ENCODE measurements at regions not wholly inside any gene's neighbourhood (a gene's known extent, or its start where the extent isn't known, plus 50 kb on each side); places are given as distances from the start of the nearest gene placed in this dataset.

DNA sequence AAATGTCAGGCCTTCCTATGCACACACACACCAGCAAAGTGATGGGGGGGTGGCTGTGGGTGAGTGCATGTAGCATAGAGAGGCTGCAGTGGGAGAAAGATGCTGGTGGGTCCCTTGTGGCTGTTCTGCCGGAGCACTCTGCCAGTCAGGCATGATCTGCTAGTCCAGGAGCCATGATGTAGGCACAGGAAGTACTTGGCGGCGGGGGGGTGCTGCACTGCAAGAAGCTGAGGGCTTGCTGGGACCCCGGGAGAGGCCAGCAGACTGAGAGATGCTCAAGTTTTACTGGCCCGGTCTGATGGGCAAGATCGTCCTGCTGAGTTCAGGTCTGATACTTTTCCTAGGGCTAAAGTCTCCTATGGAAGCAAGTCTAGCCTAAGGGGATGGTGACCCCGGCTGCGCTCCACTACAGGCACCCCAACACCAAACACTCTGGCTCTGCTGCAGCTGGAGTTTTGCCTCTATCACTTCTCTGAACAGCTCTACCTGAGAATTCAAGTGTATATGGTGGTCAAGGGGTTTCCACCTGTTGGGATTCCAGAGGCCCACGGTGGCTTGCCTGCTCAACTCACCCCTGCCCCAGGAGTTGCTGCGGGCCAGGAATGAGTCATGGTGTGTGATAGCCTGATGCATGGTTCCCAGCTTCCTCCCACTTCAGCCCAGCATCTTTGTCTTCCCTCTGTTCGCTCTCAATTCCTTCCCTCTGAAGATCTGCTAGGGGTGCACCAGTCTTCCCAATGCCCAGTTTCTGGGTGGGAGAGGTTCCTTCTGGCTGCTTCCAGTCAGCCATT, 971.8 kb upstream of the ADGRB3 start:
- Histone ChIP-seq H3K9me3 (ENCODE audit: control insufficient read depth in 3 of 3, low read length in 3 of 3) (no peaks in the 10 kb centered on the region), H3K4me1 (ENCODE audit: control insufficient read depth in 3 of 3, insufficient read depth in 3 of 3, low read length in 3 of 3) (no peaks in the 10 kb centered on the region), H3K27me3 (ENCODE audit: control insufficient read depth in 3 of 3, insufficient read depth in 3 of 3, low read length in 3 of 3) (no peaks in the 10 kb centered on the region), H3K4me3 (ENCODE audit: low read length in 3 of 3) (no peak overlapping the region), H3K36me3 (ENCODE audit: control insufficient read depth in 3 of 3, insufficient read depth in 3 of 3, low read length in 3 of 3) (no peaks in the 10 kb centered on the region), H3K27ac (ENCODE audit: low read depth, low read length) (no peak overlapping the region), H3K9ac (ENCODE audit: low read depth in 1 of 3, low read length in 3 of 3) (no peak overlapping the region)

DNA sequence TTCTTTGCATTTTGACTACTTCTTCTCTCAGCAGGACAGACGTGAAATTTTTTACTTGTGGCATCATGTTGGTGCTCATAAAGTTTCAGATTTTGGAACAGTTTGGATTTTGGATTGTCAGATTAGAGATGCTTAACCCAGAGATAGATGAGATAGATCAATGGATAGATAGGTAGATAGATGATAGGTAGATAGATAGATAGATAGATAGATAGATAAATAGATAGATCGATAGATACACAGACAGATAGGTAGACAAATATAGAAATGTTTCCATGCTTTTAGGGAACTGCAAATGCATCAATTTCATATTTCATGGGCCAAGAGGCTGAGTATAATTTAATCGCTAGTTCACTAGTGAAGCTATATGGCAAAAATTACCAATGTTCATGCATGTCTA, 981.5 kb upstream of the ADGRB3 start:
- Histone ChIP-seq H3K9me3 (ENCODE audit: control insufficient read depth in 3 of 3, low read length in 3 of 3) (no peaks in the 10 kb centered on the region), H3K4me3 (ENCODE audit: low read length in 3 of 3) (no peak overlapping the region), H3K36me3 (ENCODE audit: control insufficient read depth in 3 of 3, insufficient read depth in 3 of 3, low read length in 3 of 3) (no peaks in the 10 kb centered on the region), H3K4me1 (ENCODE audit: control insufficient read depth in 3 of 3, insufficient read depth in 3 of 3, low read length in 3 of 3) (no peaks in the 10 kb centered on the region), H3K27ac (ENCODE audit: low read depth, low read length) (no peak overlapping the region), H3K27me3 (ENCODE audit: control insufficient read depth in 3 of 3, insufficient read depth in 3 of 3, low read length in 3 of 3) (no peaks in the 10 kb centered on the region), H3K9ac (ENCODE audit: low read depth in 1 of 3, low read length in 3 of 3) (no peak overlapping the region)

DNA sequence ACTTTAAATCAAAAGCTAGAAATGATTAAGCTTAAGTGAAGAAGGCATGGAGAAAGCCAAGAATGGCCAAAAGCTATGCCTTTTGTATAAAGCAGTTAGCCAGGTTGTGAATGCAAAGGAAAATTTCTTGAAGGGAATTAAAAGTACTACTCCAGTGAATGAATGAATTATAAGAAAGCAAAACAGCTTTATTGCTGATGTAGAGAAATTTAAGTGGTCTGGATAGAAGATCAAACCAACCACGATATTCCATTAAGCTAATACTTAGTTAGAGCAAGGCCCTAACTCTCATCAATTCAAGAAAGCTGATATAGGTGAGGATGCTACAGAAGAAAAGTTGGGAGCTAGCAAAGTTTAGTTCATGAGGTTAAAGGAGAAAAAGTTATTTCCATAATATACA, 988.5 kb upstream of the ADGRB3 start:
- Histone ChIP-seq H3K4me3 (ENCODE audit: low read length in 3 of 3) (no peak overlapping the region), H3K9ac (ENCODE audit: low read depth in 1 of 3, low read length in 3 of 3) (no peak overlapping the region), H3K27ac (ENCODE audit: low read depth, low read length) (no peak overlapping the region), H3K36me3 (ENCODE audit: control insufficient read depth in 3 of 3, insufficient read depth in 3 of 3, low read length in 3 of 3) (no peaks in the 10 kb centered on the region), H3K9me3 (ENCODE audit: control insufficient read depth in 3 of 3, low read length in 3 of 3) (no peaks in the 10 kb centered on the region), H3K27me3 (ENCODE audit: control insufficient read depth in 3 of 3, insufficient read depth in 3 of 3, low read length in 3 of 3) (no peaks in the 10 kb centered on the region), H3K4me1 (ENCODE audit: control insufficient read depth in 3 of 3, insufficient read depth in 3 of 3, low read length in 3 of 3) (no peaks in the 10 kb centered on the region)

DNA sequence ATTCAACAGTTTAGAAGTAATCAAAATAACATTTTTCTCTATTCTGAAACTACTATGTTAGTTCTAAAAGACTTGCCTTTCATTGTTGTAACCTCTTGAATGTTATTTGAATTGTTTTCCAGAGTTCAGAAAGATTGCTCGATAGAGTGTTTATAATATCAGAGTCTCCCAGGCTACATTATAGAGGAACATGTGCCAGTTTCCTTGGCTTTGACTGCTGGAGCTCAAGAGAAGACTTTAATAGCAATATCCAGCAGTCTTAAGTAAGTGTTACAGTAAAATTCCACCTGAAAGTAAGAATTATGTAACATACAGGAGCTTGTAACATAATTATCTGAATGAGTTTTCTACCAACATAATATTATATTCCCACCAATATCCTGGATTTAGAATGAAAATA, 991.8 kb upstream of the ADGRB3 start:
- Histone ChIP-seq H3K4me1 (ENCODE audit: control insufficient read depth in 3 of 3, insufficient read depth in 3 of 3, low read length in 3 of 3) (no peaks in the 10 kb centered on the region), H3K9ac (ENCODE audit: low read depth in 1 of 3, low read length in 3 of 3) (no peak overlapping the region), H3K27me3 (ENCODE audit: control insufficient read depth in 3 of 3, insufficient read depth in 3 of 3, low read length in 3 of 3) (no peaks in the 10 kb centered on the region), H3K36me3 (ENCODE audit: control insufficient read depth in 3 of 3, insufficient read depth in 3 of 3, low read length in 3 of 3) (no peaks in the 10 kb centered on the region), H3K4me3 (ENCODE audit: low read length in 3 of 3) (no peak overlapping the region), H3K27ac (ENCODE audit: low read depth, low read length) (no peak overlapping the region), H3K9me3 (ENCODE audit: control insufficient read depth in 3 of 3, low read length in 3 of 3) (no peaks in the 10 kb centered on the region)

DNA sequence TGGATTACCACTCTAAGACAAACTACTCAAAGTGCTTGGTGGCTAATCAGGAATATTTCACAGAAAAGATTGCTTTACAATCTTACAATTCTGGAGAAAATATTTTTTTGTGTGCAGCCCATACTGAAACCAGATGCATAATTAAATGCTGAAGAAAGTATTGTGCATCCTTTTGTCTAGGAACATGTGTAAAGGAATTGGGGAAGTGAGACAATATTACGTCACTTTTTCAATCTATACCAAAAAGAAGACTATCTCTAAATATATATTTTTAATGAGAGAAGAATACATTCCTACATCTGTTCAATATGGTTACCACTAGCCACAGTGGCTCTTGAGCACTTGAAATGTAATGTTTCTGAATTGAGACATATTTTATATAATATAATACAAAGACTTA, 992.5 kb upstream of the ADGRB3 start:
- Histone ChIP-seq H3K9ac (ENCODE audit: low read depth in 1 of 3, low read length in 3 of 3) (no peak overlapping the region), H3K36me3 (ENCODE audit: control insufficient read depth in 3 of 3, insufficient read depth in 3 of 3, low read length in 3 of 3) (no peaks in the 10 kb centered on the region), H3K27ac (ENCODE audit: low read depth, low read length) (no peak overlapping the region), H3K27me3 (ENCODE audit: control insufficient read depth in 3 of 3, insufficient read depth in 3 of 3, low read length in 3 of 3) (no peaks in the 10 kb centered on the region), H3K4me1 (ENCODE audit: control insufficient read depth in 3 of 3, insufficient read depth in 3 of 3, low read length in 3 of 3) (no peaks in the 10 kb centered on the region), H3K9me3 (ENCODE audit: control insufficient read depth in 3 of 3, low read length in 3 of 3) (no peaks in the 10 kb centered on the region), H3K4me3 (ENCODE audit: low read length in 3 of 3) (no peak overlapping the region)

DNA sequence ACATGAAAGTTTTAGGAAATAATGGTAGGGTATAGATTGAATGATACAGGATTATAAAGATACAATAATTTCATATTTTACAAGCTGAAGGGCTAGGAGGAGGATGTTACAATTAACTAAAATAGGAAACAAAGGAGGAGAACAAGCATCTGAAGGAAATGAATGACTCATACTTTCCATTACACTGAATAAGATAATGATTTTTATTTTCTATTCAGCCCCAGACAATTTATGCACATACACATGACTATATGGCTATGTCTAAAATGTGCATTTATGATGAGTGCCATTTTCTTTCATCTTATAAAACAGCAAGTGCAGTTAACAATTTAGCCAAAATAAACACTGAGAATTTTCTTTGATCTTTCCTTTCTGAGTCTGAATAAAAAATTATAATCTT, 994.6 kb upstream of the ADGRB3 start:
- H3K36me3 ChIP-seq (ENCODE audit: control insufficient read depth in 3 of 3, insufficient read depth in 3 of 3, low read length in 3 of 3): no peaks in the 10 kb centered on the region
- no peak overlapping the region for H3K4me3 ChIP-seq (ENCODE audit: low read length in 3 of 3)
- H3K9ac ChIP-seq (ENCODE audit: low read depth in 1 of 3, low read length in 3 of 3): no peak overlapping the region
- no peaks in the 10 kb centered on the region for H3K4me1 ChIP-seq (ENCODE audit: control insufficient read depth in 3 of 3, insufficient read depth in 3 of 3, low read length in 3 of 3)
- no peaks in the 10 kb centered on the region for H3K9me3 ChIP-seq (ENCODE audit: control insufficient read depth in 3 of 3, low read length in 3 of 3)
- H3K27me3 ChIP-seq (ENCODE audit: control insufficient read depth in 3 of 3, insufficient read depth in 3 of 3, low read length in 3 of 3): no peaks in the 10 kb centered on the region
- no peak overlapping the region for H3K27ac ChIP-seq (ENCODE audit: low read depth, low read length)

DNA sequence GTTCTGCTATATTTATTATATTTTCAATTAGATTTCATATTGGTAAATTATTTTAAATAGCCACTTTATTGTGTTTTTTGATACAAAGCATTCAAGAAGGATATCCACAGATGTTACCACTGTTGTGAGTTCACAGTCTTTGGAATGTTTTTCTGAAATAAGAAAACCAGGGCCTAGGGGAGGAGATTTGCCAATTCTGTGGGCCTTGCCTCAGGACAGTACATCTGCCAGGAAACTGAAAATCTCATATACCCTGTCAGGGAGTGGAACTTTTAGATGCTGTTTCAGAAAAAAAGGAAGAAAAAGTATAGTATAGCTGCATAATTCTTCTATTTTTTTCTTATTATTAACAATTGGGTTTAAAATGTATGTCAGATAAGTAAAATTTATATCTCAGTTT, 995.9 kb upstream of the ADGRB3 start:
- H3K4me1 ChIP-seq (ENCODE audit: control insufficient read depth in 3 of 3, insufficient read depth in 3 of 3, low read length in 3 of 3): no peaks in the 10 kb centered on the region
- no peak overlapping the region for H3K9ac ChIP-seq (ENCODE audit: low read depth in 1 of 3, low read length in 3 of 3)
- H3K27ac ChIP-seq (ENCODE audit: low read depth, low read length): no peak overlapping the region
- H3K27me3 ChIP-seq (ENCODE audit: control insufficient read depth in 3 of 3, insufficient read depth in 3 of 3, low read length in 3 of 3): no peaks in the 10 kb centered on the region
- no peaks in the 10 kb centered on the region for H3K9me3 ChIP-seq (ENCODE audit: control insufficient read depth in 3 of 3, low read length in 3 of 3)
- H3K36me3 ChIP-seq (ENCODE audit: control insufficient read depth in 3 of 3, insufficient read depth in 3 of 3, low read length in 3 of 3): no peaks in the 10 kb centered on the region
- H3K4me3 ChIP-seq (ENCODE audit: low read length in 3 of 3): no peak overlapping the region

DNA sequence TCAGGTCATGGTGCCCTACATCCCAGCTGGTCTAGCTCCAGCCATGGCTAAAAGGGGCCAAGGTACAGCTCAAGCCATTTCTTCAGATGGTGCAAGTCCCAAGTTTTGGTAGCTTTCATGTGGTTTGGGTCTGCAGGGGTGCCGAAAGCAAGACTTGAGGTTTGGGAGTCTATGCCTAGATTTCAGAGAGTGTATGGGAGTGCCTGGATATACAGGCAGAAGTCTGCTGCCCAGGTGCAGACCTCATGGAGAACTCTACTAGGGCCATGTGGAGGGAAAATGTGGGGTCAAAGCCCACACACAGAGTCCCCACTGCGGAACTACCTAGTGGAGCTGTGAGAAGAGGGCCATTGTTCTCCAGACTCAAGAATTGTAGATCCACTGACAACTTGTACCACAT, 1000.9 kb upstream of the ADGRB3 start:
- Histone ChIP-seq H3K4me1 (ENCODE audit: control insufficient read depth in 3 of 3, insufficient read depth in 3 of 3, low read length in 3 of 3) (no peaks in the 10 kb centered on the region), H3K9ac (ENCODE audit: low read depth in 1 of 3, low read length in 3 of 3) (no peak overlapping the region), H3K9me3 (ENCODE audit: control insufficient read depth in 3 of 3, low read length in 3 of 3) (no peaks in the 10 kb centered on the region), H3K36me3 (ENCODE audit: control insufficient read depth in 3 of 3, insufficient read depth in 3 of 3, low read length in 3 of 3) (no peaks in the 10 kb centered on the region), H3K27ac (ENCODE audit: low read depth, low read length) (no peak overlapping the region), H3K27me3 (ENCODE audit: control insufficient read depth in 3 of 3, insufficient read depth in 3 of 3, low read length in 3 of 3) (no peaks in the 10 kb centered on the region), H3K4me3 (ENCODE audit: low read length in 3 of 3) (no peak overlapping the region)

DNA sequence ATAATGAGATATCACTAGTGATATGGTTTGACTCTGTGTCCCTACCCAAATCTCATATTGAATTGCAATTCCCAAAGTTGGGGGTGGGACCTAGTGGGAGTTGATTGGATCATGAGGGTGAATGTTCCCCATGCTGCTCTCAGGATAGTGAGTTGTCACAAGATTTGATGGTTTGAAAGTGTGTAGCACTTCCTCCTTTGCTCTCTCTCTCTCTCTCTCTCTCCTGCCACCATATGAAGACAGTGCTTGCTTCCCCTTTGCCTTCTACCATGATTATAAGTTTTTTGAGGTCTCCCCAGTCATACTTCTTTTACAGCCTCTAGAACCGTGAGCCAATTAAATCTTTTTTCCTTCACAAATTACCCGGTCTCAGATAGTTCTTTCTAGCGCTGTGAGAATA, 1002.0 kb upstream of the ADGRB3 start:
- no peaks in the 10 kb centered on the region for H3K4me1 ChIP-seq (ENCODE audit: control insufficient read depth in 3 of 3, insufficient read depth in 3 of 3, low read length in 3 of 3)
- no peak overlapping the region for H3K9ac ChIP-seq (ENCODE audit: low read depth in 1 of 3, low read length in 3 of 3)
- no peak overlapping the region for H3K4me3 ChIP-seq (ENCODE audit: low read length in 3 of 3)
- H3K9me3 ChIP-seq (ENCODE audit: control insufficient read depth in 3 of 3, low read length in 3 of 3): no peaks in the 10 kb centered on the region
- H3K27me3 ChIP-seq (ENCODE audit: control insufficient read depth in 3 of 3, insufficient read depth in 3 of 3, low read length in 3 of 3): no peaks in the 10 kb centered on the region
- no peaks in the 10 kb centered on the region for H3K36me3 ChIP-seq (ENCODE audit: control insufficient read depth in 3 of 3, insufficient read depth in 3 of 3, low read length in 3 of 3)
- no peak overlapping the region for H3K27ac ChIP-seq (ENCODE audit: low read depth, low read length)

DNA sequence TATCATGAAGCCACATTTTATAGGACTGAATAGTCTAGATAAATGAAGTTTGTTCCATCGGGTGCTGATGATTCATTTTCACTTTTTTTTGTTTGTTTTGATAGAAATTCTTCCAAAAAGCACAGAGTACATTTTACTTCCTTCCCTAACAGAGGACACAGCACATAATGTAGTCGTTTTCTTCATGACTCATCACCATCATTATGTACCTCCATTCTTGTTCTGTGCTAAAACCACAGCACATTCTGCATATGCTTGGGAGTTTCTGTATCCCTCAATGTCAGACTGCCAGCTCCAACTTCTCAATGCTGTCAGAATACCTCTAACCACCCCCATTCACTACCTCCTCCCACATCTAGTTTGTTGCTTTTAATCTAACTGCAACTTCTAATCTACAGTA, 1004.9 kb upstream of the ADGRB3 start:
- Histone ChIP-seq H3K9ac (ENCODE audit: low read depth in 1 of 3, low read length in 3 of 3) (no peak overlapping the region), H3K4me1 (ENCODE audit: control insufficient read depth in 3 of 3, insufficient read depth in 3 of 3, low read length in 3 of 3) (no peaks in the 10 kb centered on the region), H3K27ac (ENCODE audit: low read depth, low read length) (no peak overlapping the region), H3K36me3 (ENCODE audit: control insufficient read depth in 3 of 3, insufficient read depth in 3 of 3, low read length in 3 of 3) (no peaks in the 10 kb centered on the region), H3K9me3 (ENCODE audit: control insufficient read depth in 3 of 3, low read length in 3 of 3) (no peaks in the 10 kb centered on the region), H3K27me3 (ENCODE audit: control insufficient read depth in 3 of 3, insufficient read depth in 3 of 3, low read length in 3 of 3) (no peaks in the 10 kb centered on the region), H3K4me3 (ENCODE audit: low read length in 3 of 3) (no peak overlapping the region)
